ENCODE measurements at regions not wholly inside any gene's neighbourhood (a gene's known extent, or its start where the extent isn't known, plus 50 kb on each side); places are given as distances from the start of the nearest gene placed in this dataset.

- no peak for DNase-seq (ENCODE audit: low read depth)
These were observed 74.3 kb upstream of the SHH start for GRCh38 chr7:155886391-155887173.

GRCh38 chr7:155885167-155886155, 73.2 kb upstream of the SHH start:
- DNase-seq (ENCODE audit: low read depth), result no peak

- no peak for DNase-seq (ENCODE audit: low read depth)
These were observed 72.2 kb upstream of the SHH start for GRCh38 chr7:155884225-155885166.

DNA sequence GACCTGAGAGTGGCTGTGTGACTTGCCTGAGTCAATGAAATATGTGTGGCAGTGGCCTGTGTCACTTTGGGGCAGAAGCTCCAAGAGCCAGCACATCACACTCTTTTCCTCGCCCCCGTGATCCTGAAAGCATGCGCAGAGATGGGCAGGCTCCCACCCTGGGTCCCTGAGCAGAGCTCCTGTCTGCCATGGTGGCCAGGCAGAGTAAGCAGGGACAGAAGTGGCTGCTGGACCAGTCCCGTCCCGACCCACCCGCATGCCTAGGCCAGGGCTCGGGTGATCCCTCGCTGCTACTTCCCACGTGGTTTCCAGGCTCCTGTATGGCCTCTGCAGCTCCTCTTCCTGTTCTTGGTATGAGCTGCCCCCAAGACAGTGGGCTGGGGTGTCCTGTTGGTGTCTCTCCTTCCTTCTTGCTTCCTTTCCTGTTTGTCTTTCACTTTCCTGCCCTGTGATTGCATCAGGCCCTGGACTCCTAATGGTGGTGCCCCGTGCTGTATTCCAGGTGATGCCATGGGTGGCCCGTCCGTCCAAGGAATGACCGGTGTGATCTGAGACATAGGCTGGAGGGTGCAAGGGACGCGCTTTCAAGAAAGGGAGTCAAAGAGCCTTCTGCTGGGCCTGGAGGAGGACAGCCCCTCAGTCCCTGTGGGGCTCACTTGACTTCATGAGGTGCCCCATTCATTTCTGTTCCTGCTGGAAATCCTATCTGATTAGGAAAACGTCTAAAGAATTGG, 71.4 kb upstream of the SHH start:
- no peak for DNase-seq (ENCODE audit: low read depth)

DNA sequence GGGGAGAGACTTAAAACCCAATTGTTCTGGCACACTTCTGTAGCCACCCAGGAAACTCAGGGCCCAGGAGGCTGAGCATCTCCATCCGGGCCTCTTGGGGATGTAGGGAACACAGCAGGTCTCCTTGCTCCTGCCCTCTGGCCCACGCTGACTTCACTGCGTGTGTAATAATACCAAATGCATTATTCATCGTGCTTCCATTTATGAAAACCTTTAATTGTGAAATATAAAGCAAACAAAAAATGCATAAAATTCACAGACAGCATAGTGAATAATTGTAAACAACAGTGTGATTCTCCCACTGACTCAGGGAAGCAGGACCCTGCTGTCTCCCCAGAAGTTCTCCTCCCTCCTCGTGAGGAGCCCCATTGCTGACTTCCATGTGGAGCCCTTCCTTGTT, 70.3 kb upstream of the SHH start:
- DNase-seq (ENCODE audit: low read depth), result no peak

GRCh38 chr7:155881471-155882350, 69.4 kb upstream of the SHH start:
- no peak for DNase-seq (ENCODE audit: low read depth)

DNA sequence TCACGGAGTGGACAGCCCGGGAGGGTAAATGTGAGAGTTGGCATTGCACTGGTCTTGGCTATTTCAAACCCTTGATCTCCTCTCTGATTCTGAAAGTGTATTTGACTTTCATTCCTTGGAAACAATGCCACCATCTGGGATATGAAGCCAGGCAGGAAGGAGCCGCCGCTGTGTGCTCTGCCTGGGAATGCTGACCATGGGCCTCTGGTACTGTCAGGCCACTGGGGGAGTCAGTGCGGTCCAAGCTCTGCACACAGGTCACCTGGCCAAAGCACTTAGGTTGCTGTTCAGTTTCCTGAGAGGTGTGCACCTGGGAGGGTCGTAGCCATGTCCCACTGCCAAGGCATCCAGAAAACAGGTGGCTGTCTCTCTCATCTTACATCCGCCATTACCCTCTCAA, 68.5 kb upstream of the SHH start:
- no peak for DNase-seq (ENCODE audit: low read depth)

DNA sequence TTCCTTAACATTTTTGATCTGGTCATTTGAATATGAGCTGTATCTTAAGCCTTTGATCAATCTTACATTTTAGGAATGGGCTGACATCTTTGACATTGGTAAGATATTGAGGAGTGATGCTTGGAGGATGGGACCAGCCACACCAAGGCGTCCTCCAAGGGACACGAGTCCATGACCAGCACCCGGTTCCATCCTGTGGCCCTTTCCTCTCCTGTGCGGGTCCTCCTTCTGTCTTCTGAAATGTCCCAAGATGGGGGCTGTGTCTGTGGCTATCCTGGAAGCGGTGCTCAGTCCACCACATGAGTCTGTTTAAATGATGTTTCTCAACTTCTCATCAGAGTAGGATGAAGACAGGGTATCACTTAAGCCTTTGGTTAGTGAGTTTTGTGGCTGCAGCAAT, 67.3 kb upstream of the SHH start:
- no peak for DNase-seq (ENCODE audit: low read depth)

DNA sequence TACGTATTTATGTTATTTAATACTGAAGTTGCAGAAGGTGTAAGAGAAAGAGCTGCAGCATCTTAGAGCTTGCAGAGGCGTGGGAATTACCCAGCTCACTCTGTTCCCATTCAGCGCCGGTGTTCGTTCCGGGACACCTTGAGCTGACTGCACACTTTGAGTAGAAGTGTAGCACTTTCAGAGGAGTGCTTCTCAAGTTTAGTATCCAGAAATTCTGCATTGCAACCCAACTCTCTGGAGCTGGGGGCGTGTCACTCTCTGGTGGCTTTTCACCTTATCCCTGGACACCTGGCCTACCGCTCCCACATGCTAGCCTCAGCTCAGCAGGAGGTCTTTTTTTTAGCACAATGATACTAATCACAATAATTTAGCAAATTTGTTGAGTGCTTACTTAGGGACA, 66.4 kb upstream of the SHH start:
- DNase-seq (ENCODE audit: low read depth), result no peak

DNA sequence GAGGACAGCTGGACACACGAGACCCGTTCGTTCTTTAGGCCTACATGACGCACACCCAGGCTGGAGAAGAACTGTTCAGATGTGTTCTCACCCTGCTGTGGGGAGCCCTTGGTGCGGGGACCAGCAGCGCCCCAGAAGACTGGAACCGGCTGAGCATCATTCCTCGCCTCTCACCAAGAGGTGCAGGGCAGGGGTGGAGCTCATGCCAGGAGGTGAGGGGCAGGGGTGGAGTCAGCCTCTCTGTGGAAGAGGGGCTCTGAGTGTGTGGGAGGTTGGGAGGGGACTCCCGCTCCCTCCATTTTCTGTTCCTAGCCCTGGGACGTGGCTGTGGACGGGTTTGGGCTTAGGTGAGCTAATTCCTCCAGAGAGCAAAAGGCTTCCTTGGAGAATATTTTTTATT, 66.0 kb upstream of the SHH start:
- DNase-seq (ENCODE audit: low read depth), result no peak

- no peak for DNase-seq (ENCODE audit: low read depth)
These were observed 64.9 kb upstream of the SHH start for GRCh38 chr7:155877167-155877566.

GRCh38 chr7:155874411-155874810, 62.1 kb upstream of the SHH start:
- DNase-seq (ENCODE audit: low read depth), result no peak

DNA sequence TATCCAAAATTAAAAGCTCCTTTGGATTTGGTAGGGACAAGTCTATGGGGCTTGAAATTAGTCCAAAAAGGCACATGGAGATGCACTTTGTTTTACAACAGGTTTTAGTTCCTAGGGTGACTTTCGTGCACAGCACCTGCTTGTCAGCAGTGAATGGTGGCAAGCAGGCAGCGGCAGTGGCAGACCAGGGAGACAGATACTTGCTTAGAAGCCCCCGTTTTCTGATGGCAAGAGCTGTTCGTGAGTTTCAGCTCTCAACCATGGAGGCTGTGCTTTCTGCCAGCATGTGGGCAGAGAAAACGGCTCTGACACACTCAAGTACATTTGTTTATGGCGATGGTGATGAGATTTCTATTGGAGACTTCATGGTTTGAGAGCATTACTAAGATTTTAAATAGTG, 61.7 kb upstream of the SHH start:
- DNase-seq (ENCODE audit: low read depth), result no peak

DNA sequence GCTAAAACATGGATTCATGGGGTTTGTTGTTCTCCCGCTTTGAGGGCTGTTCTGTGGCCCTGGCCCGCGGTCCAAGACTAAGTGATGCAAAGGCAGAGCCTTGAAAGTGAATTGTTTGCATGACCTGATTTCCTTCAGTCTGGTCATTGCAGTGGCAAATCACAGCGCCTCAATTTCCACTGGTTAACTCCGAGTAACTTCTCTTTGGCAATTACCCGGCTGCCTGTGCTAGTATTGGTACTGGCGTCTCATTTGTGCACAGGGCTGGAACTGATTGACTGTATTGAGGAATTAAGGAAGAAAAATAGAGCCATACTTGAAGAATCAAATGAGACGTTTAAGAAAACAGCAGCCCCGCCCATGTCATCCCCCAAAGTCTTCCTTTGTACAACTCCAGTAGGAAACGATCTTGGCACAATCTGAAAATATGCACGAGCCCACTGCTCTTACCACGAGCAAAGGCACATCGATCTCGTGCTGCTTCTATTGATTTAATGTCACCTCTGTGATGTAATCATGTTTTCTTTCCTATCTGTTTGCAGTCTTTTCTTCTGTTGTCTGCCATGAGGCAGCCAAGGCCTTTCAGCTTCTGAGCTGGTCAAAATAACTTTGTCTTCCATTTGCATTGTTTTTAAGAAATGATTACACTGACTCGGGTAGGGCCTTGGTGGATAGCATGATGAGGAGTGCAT, 60.6 kb upstream of the SHH start:
- DNase-seq (ENCODE audit: low read depth), result no peak

GRCh38 chr7:155871211-155871610, 58.9 kb upstream of the SHH start:
- DNase-seq (ENCODE audit: low read depth), result no peak

- DNase-seq (ENCODE audit: low read depth), result no peak
These were observed 58.3 kb upstream of the SHH start for GRCh38 chr7:155870334-155871180.

GRCh38 chr7:155869784-155870076, 57.5 kb upstream of the SHH start:
- no peak for DNase-seq (ENCODE audit: low read depth)

DNA sequence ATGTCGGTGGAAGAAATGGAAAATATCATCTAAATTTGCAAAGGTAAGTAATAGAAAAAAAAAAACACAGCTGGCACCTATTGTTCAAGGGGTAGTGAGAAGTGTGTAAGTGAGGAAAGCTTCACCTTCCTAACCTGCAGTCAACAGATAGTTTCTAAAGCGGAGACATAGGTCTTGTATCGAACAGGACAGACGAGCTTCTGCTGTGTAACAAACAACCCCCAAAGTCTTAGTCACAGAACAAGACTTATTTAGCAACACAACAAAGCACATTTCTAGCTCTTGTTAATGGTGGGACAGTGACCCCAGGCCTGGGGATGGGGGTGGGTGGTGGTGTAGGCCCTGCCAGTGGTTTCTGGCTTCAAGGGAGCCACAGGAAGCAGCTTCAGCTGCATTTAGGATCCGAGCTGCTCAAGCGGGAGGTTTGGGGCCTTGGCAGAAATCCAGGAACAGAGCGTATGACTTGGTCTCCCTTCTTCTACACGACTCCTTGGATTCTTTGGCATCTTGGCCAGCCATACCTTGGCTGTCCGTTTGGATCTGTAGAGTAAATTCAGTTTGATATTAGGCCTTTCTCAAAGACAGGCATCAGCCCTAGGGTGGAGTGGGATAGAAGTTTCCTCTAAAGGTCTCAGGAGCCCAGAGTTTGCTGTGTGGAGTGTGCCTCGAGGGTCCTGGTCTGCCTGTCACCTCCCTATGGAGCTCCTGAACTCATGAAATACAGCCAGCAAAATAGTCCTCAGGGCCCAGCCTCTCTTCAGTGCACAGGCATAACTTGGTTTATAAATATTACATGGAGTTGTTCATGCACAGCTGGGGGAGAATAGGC, 56.9 kb upstream of the SHH start:
- DNase-seq (ENCODE audit: low read depth), result no peak
